ENCODE measurements at regions not wholly inside any gene's neighbourhood (a gene's known extent, or its start where the extent isn't known, plus 50 kb on each side); places are given as distances from the start of the nearest gene placed in this dataset.
"Not testable (repeated sequence)": the region's sequence is repeated elsewhere in the genome, so short reads cannot be mapped to it uniquely, and the experiment has no call there.

- H3K9ac ChIP-seq (ENCODE audit: low read depth in 1 of 3, low read length in 3 of 3): no peak overlapping the region
- no peak overlapping the region for H3K4me3 ChIP-seq (ENCODE audit: low read length in 3 of 3)
- H3K9me3 ChIP-seq (ENCODE audit: control insufficient read depth in 3 of 3, low read length in 3 of 3): no peaks in the 10 kb centered on the region
- H3K27me3 ChIP-seq (ENCODE audit: control insufficient read depth in 3 of 3, insufficient read depth in 3 of 3, low read length in 3 of 3): no peaks in the 10 kb centered on the region
- no peaks in the 10 kb centered on the region for H3K4me1 ChIP-seq (ENCODE audit: control insufficient read depth in 3 of 3, insufficient read depth in 3 of 3, low read length in 3 of 3)
- H3K27ac ChIP-seq (ENCODE audit: low read depth, low read length): no peak overlapping the region
- no peaks in the 10 kb centered on the region for H3K36me3 ChIP-seq (ENCODE audit: control insufficient read depth in 3 of 3, insufficient read depth in 3 of 3, low read length in 3 of 3)
These were observed 1040.7 kb downstream of the SOCS6 start for GRCh38 chr18:71329563-71329962.

DNA sequence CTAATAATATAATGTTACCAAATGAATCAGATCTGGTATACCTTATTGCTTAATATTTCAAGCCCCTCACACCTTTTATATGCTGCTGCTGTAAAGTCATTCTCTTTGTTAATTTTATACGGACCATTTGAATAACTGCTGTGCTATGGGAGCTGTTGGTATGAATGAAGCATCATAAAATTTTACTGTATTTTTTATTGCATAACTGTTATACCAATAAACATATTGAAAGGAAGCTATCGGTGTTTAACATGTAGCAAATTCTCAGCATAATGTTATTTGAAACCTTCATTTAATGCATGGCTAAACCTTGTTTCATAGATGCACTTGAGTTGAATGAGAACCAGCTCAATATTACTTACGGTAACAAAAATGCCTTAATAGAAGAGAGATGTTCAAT is 1040.3 kb downstream of the SOCS6 start:
- Histone ChIP-seq H3K9me3 (ENCODE audit: control insufficient read depth in 3 of 3, low read length in 3 of 3) (no peaks in the 10 kb centered on the region), H3K4me1 (ENCODE audit: control insufficient read depth in 3 of 3, insufficient read depth in 3 of 3, low read length in 3 of 3) (no peaks in the 10 kb centered on the region), H3K36me3 (ENCODE audit: control insufficient read depth in 3 of 3, insufficient read depth in 3 of 3, low read length in 3 of 3) (no peaks in the 10 kb centered on the region), H3K4me3 (ENCODE audit: low read length in 3 of 3) (no peak overlapping the region), H3K27me3 (ENCODE audit: control insufficient read depth in 3 of 3, insufficient read depth in 3 of 3, low read length in 3 of 3) (no peaks in the 10 kb centered on the region), H3K9ac (ENCODE audit: low read depth in 1 of 3, low read length in 3 of 3) (no peak overlapping the region), H3K27ac (ENCODE audit: low read depth, low read length) (no peak overlapping the region)

DNA sequence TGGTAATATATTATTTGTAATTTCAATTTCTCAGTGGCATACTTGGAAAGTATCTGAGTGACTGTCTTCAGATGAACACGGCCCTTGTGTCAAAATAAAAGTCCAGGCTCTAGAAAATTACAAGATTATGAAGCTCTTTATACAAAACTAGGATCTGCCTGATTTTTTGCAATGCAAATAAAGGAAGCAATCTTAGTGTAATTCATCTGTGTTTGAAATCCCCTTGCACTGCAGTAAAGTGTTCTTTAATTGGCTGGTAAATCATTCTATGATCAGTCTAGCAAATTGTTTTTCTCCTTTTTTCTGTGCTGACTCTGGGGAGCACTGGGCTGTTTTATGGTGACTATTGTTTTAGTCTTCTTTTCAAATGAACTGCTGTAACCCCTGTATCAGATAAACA is 1039.0 kb downstream of the SOCS6 start:
- no peaks in the 10 kb centered on the region for H3K27me3 ChIP-seq (ENCODE audit: control insufficient read depth in 3 of 3, insufficient read depth in 3 of 3, low read length in 3 of 3)
- no peak overlapping the region for H3K27ac ChIP-seq (ENCODE audit: low read depth, low read length)
- H3K9ac ChIP-seq (ENCODE audit: low read depth in 1 of 3, low read length in 3 of 3): no peak overlapping the region
- H3K4me1 ChIP-seq (ENCODE audit: control insufficient read depth in 3 of 3, insufficient read depth in 3 of 3, low read length in 3 of 3): no peaks in the 10 kb centered on the region
- H3K36me3 ChIP-seq (ENCODE audit: control insufficient read depth in 3 of 3, insufficient read depth in 3 of 3, low read length in 3 of 3): no peaks in the 10 kb centered on the region
- no peaks in the 10 kb centered on the region for H3K9me3 ChIP-seq (ENCODE audit: control insufficient read depth in 3 of 3, low read length in 3 of 3)
- H3K4me3 ChIP-seq (ENCODE audit: low read length in 3 of 3): no peak overlapping the region

DNA sequence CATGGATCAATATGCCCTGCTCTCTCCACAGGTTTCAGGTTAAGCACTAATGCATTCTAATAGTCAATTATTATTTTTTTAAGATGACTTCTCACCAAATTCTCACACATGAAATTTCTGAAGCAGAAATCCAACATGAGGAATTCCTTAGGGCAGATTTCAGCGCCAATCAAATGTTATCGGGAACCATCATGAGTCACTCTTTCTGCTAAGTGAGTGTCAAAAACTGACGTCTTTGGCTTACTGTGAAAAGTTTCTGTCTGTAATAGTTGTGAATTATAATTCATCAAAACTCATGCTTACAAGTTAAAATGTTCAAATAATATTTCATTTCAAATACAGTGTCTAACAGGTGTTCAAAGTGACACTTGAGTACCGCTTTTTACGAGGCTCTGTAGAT is 1038.6 kb downstream of the SOCS6 start:
- no peak overlapping the region for H3K9ac ChIP-seq (ENCODE audit: low read depth in 1 of 3, low read length in 3 of 3)
- H3K9me3 ChIP-seq (ENCODE audit: control insufficient read depth in 3 of 3, low read length in 3 of 3): no peaks in the 10 kb centered on the region
- no peaks in the 10 kb centered on the region for H3K27me3 ChIP-seq (ENCODE audit: control insufficient read depth in 3 of 3, insufficient read depth in 3 of 3, low read length in 3 of 3)
- H3K27ac ChIP-seq (ENCODE audit: low read depth, low read length): no peak overlapping the region
- H3K4me1 ChIP-seq (ENCODE audit: control insufficient read depth in 3 of 3, insufficient read depth in 3 of 3, low read length in 3 of 3): no peaks in the 10 kb centered on the region
- no peaks in the 10 kb centered on the region for H3K36me3 ChIP-seq (ENCODE audit: control insufficient read depth in 3 of 3, insufficient read depth in 3 of 3, low read length in 3 of 3)
- H3K4me3 ChIP-seq (ENCODE audit: low read length in 3 of 3): no peak overlapping the region

- H3K27ac ChIP-seq (ENCODE audit: low read depth, low read length): no peak overlapping the region
These were observed 1038.0 kb downstream of the SOCS6 start for GRCh38 chr18:71326826-71327225.

GRCh38 chr18:71324356-71324755 is 1035.5 kb downstream of the SOCS6 start:
- no peaks in the 10 kb centered on the region for H3K4me1 ChIP-seq (ENCODE audit: control insufficient read depth in 3 of 3, insufficient read depth in 3 of 3, low read length in 3 of 3)

More at GRCh38 chr18:71326826-71327225, 1038.0 kb downstream of the SOCS6 start:
- Histone ChIP-seq H3K4me1 (ENCODE audit: control insufficient read depth in 3 of 3, insufficient read depth in 3 of 3, low read length in 3 of 3) (no peaks in the 10 kb centered on the region), H3K9me3 (ENCODE audit: control insufficient read depth in 3 of 3, low read length in 3 of 3) (no peaks in the 10 kb centered on the region), H3K36me3 (ENCODE audit: control insufficient read depth in 3 of 3, insufficient read depth in 3 of 3, low read length in 3 of 3) (no peaks in the 10 kb centered on the region), H3K4me3 (ENCODE audit: low read length in 3 of 3) (no peak overlapping the region), H3K27me3 (ENCODE audit: control insufficient read depth in 3 of 3, insufficient read depth in 3 of 3, low read length in 3 of 3) (no peaks in the 10 kb centered on the region), H3K9ac (ENCODE audit: low read depth in 1 of 3, low read length in 3 of 3) (no peak overlapping the region)

GRCh38 chr18:71322201-71322600 is 1033.4 kb downstream of the SOCS6 start:
- no peaks in the 10 kb centered on the region for H3K27me3 ChIP-seq (ENCODE audit: control insufficient read depth in 3 of 3, insufficient read depth in 3 of 3, low read length in 3 of 3)
- no peak overlapping the region for H3K27ac ChIP-seq (ENCODE audit: low read depth, low read length)
- no peaks in the 10 kb centered on the region for H3K4me1 ChIP-seq (ENCODE audit: control insufficient read depth in 3 of 3, insufficient read depth in 3 of 3, low read length in 3 of 3)
- H3K36me3 ChIP-seq (ENCODE audit: control insufficient read depth in 3 of 3, insufficient read depth in 3 of 3, low read length in 3 of 3): no peaks in the 10 kb centered on the region
- no peaks in the 10 kb centered on the region for H3K9me3 ChIP-seq (ENCODE audit: control insufficient read depth in 3 of 3, low read length in 3 of 3)
- H3K4me3 ChIP-seq (ENCODE audit: low read length in 3 of 3): no peak overlapping the region
- no peak overlapping the region for H3K9ac ChIP-seq (ENCODE audit: low read depth in 1 of 3, low read length in 3 of 3)

More at GRCh38 chr18:71324356-71324755, 1035.5 kb downstream of the SOCS6 start:
- Histone ChIP-seq H3K36me3 (ENCODE audit: control insufficient read depth in 3 of 3, insufficient read depth in 3 of 3, low read length in 3 of 3) (no peaks in the 10 kb centered on the region), H3K27ac (ENCODE audit: low read depth, low read length) (no peak overlapping the region), H3K9me3 (ENCODE audit: control insufficient read depth in 3 of 3, low read length in 3 of 3) (no peaks in the 10 kb centered on the region), H3K27me3 (ENCODE audit: control insufficient read depth in 3 of 3, insufficient read depth in 3 of 3, low read length in 3 of 3) (no peaks in the 10 kb centered on the region), H3K4me3 (ENCODE audit: low read length in 3 of 3) (no peak overlapping the region), H3K9ac (ENCODE audit: low read depth in 1 of 3, low read length in 3 of 3) (no peak overlapping the region)

GRCh38 chr18:71321319-71321718 is 1032.5 kb downstream of the SOCS6 start:
- no peak overlapping the region for H3K9ac ChIP-seq (ENCODE audit: low read depth in 1 of 3, low read length in 3 of 3)
- H3K36me3 ChIP-seq (ENCODE audit: control insufficient read depth in 3 of 3, insufficient read depth in 3 of 3, low read length in 3 of 3): no peaks in the 10 kb centered on the region
- no peak overlapping the region for H3K27ac ChIP-seq (ENCODE audit: low read depth, low read length)
- H3K4me3 ChIP-seq (ENCODE audit: low read length in 3 of 3): no peak overlapping the region
- H3K27me3 ChIP-seq (ENCODE audit: control insufficient read depth in 3 of 3, insufficient read depth in 3 of 3, low read length in 3 of 3): no peaks in the 10 kb centered on the region
- H3K4me1 ChIP-seq (ENCODE audit: control insufficient read depth in 3 of 3, insufficient read depth in 3 of 3, low read length in 3 of 3): no peaks in the 10 kb centered on the region
- H3K9me3 ChIP-seq (ENCODE audit: control insufficient read depth in 3 of 3, low read length in 3 of 3): no peaks in the 10 kb centered on the region

DNA sequence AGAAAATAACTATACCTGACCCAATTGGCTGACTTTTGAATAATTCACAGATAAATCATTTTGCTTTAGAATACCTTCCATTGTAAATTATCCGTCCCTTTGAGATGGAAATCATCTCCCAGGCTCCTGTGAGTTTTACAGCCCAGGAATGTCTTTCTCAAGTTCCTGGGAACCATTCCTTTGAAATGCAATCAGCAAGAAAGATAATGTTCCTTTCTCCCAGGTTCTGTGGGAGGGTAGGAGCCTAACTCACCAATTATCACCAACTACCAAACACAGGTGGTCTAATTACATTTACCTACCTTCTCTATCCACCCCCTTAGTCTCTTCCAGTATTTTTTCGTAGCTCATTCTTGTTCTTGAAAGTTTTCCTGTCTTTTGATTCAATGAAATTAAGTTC is 1016.0 kb downstream of the SOCS6 start:
- no peaks in the 10 kb centered on the region for H3K9me3 ChIP-seq (ENCODE audit: control insufficient read depth in 3 of 3, low read length in 3 of 3)
- H3K27me3 ChIP-seq (ENCODE audit: control insufficient read depth in 3 of 3, insufficient read depth in 3 of 3, low read length in 3 of 3): no peaks in the 10 kb centered on the region
- no peaks in the 10 kb centered on the region for H3K4me1 ChIP-seq (ENCODE audit: control insufficient read depth in 3 of 3, insufficient read depth in 3 of 3, low read length in 3 of 3)
- H3K36me3 ChIP-seq (ENCODE audit: control insufficient read depth in 3 of 3, insufficient read depth in 3 of 3, low read length in 3 of 3): no peaks in the 10 kb centered on the region
- no peak overlapping the region for H3K27ac ChIP-seq (ENCODE audit: low read depth, low read length)
- H3K4me3 ChIP-seq (ENCODE audit: low read length in 3 of 3): no peak overlapping the region
- no peak overlapping the region for H3K9ac ChIP-seq (ENCODE audit: low read depth in 1 of 3, low read length in 3 of 3)

DNA sequence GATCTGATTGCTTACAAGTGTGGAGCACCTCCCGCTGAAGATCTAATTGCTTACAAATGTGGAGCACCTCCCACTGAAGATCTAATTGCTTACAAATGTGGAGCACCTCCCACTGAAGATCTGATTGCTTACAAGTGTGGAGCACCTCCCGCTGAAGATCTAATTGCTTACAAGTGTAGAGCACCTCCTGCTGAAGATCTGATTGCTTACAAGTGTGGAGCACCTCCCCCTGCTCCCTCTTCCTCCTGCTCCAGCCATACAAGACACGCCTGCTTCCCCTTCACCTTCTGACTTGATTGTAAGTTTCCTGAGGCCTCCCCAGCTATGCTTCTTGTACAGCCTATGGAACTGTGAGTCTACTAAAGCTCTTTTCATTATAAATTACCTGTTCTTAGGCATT is 1014.9 kb downstream of the SOCS6 start:
- not testable (repeated sequence) for H3K27me3 ChIP-seq (ENCODE audit: control insufficient read depth in 3 of 3, insufficient read depth in 3 of 3, low read length in 3 of 3); H3K27ac ChIP-seq (ENCODE audit: low read depth, low read length); H3K9me3 ChIP-seq (ENCODE audit: control insufficient read depth in 3 of 3, low read length in 3 of 3); H3K4me1 ChIP-seq (ENCODE audit: control insufficient read depth in 3 of 3, insufficient read depth in 3 of 3, low read length in 3 of 3); H3K36me3 ChIP-seq (ENCODE audit: control insufficient read depth in 3 of 3, insufficient read depth in 3 of 3, low read length in 3 of 3); H3K4me3 ChIP-seq (ENCODE audit: low read length in 3 of 3); H3K9ac ChIP-seq (ENCODE audit: low read depth in 1 of 3, low read length in 3 of 3)

DNA sequence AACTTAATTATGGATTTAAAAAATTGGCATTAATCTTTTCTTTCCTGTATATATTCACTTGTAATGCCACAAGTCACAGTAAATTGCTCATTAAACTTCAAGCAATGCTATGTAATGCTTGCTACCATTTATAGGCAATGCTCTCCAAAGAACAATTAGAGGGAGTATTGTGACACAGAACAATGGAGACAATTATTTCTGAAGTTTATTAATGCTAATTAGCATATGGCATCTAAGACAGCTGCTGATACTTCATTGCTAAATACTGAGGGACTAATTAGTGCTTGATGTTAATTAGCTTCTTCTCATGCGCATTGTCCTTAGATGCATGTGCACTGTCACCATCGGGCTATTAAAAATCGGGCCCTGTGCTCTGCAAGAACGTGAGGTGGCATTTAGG is 1012.8 kb downstream of the SOCS6 start:
- Histone ChIP-seq H3K9ac (ENCODE audit: low read depth in 1 of 3, low read length in 3 of 3) (no peak overlapping the region), H3K36me3 (ENCODE audit: control insufficient read depth in 3 of 3, insufficient read depth in 3 of 3, low read length in 3 of 3) (no peaks in the 10 kb centered on the region), H3K4me1 (ENCODE audit: control insufficient read depth in 3 of 3, insufficient read depth in 3 of 3, low read length in 3 of 3) (no peaks in the 10 kb centered on the region), H3K27ac (ENCODE audit: low read depth, low read length) (no peak overlapping the region), H3K9me3 (ENCODE audit: control insufficient read depth in 3 of 3, low read length in 3 of 3) (no peaks in the 10 kb centered on the region), H3K4me3 (ENCODE audit: low read length in 3 of 3) (no peak overlapping the region), H3K27me3 (ENCODE audit: control insufficient read depth in 3 of 3, insufficient read depth in 3 of 3, low read length in 3 of 3) (no peaks in the 10 kb centered on the region)

Measured in skeletal muscle tissue (tissue), 3 donors.